ENCODE measurements at regions not wholly inside any gene's neighbourhood (a gene's known extent, or its start where the extent isn't known, plus 50 kb on each side); places are given as distances from the start of the nearest gene placed in this dataset.

- H3K27ac ChIP-seq: no peak overlapping the region
- H3K36me3 ChIP-seq: no peaks in the 10 kb centered on the region
- no peak for TF ChIP-seq CTCF (IDR thresholded peaks at IDR 0.05)
- no peak for TF ChIP-seq POLR2AphosphoS5 (IDR thresholded peaks at IDR 0.05; ENCODE audit: insufficient read depth in 1 of 2, low read depth in 1 of 2)
- no peak for TF ChIP-seq POLR2A (IDR thresholded peaks at IDR 0.05)
- H3K27me3 ChIP-seq: no peaks in the 10 kb centered on the region
- peak in 1 of 2 donors; percentile 74 for DNase-seq (ENCODE audit: extremely low spot score in 2 of 2)
- intact Hi-C loops (cut with DNase I): no loop called here
- H3K4me3 ChIP-seq: no peak overlapping the region
- no peaks in the 10 kb centered on the region for H3K4me1 ChIP-seq
- no peaks in the 10 kb centered on the region for H3K9me3 ChIP-seq
Observed at GRCh38 chr18:8458546-8459215, 150.6 kb upstream of the RAB12 start.

GRCh38 chr18:8460748-8461147 is 148.5 kb upstream of the RAB12 start:
- Histone ChIP-seq H3K9me3 (no peaks in the 10 kb centered on the region), H3K4me3 (no peak overlapping the region), H3K27ac (no peak overlapping the region), H3K4me1 (no peaks in the 10 kb centered on the region), H3K36me3 (no peaks in the 10 kb centered on the region), H3K27me3 (no peaks in the 10 kb centered on the region)
- TF ChIP-seq POLR2AphosphoS5 (IDR thresholded peaks at IDR 0.05; ENCODE audit: insufficient read depth in 1 of 2, low read depth in 1 of 2): no peak
- no peak for TF ChIP-seq POLR2A (IDR thresholded peaks at IDR 0.05)
- no peak for DNase-seq (ENCODE audit: extremely low spot score in 2 of 2)
- intact Hi-C loops (cut with DNase I): no loop called here

- no peaks in the 10 kb centered on the region for H3K27me3 ChIP-seq
- H3K4me1 ChIP-seq: no peaks in the 10 kb centered on the region
- H3K9me3 ChIP-seq: no peaks in the 10 kb centered on the region
- no peak overlapping the region for H3K27ac ChIP-seq
- no peak overlapping the region for H3K4me3 ChIP-seq
- TF ChIP-seq POLR2A (IDR thresholded peaks at IDR 0.05) (no peak), CTCF (IDR thresholded peaks at IDR 0.05) (no peak), POLR2AphosphoS5 (IDR thresholded peaks at IDR 0.05; ENCODE audit: insufficient read depth in 1 of 2, low read depth in 1 of 2) (no peak)
- intact Hi-C loops (cut with DNase I): no loop called here
- peak in 1 of 2 donors; percentile 12 for DNase-seq (ENCODE audit: extremely low spot score in 2 of 2)
- H3K36me3 ChIP-seq: no peaks in the 10 kb centered on the region
Observed at GRCh38 chr18:8461544-8461943, 147.7 kb upstream of the RAB12 start.

GRCh38 chr18:8462651-8463185 is 146.5 kb upstream of the RAB12 start:
- intact Hi-C loops (cut with DNase I): no loop called here
- Histone ChIP-seq H3K27me3 (no peaks in the 10 kb centered on the region), H3K4me1 (no peaks in the 10 kb centered on the region), H3K27ac (no peak overlapping the region), H3K4me3 (no peak overlapping the region), H3K9me3 (no peaks in the 10 kb centered on the region), H3K36me3 (no peaks in the 10 kb centered on the region)
- DNase-seq (ENCODE audit: extremely low spot score in 2 of 2): peak in 1 of 2 donors; percentile 93
- TF ChIP-seq POLR2A (IDR thresholded peaks at IDR 0.05) (no peak), CTCF (IDR thresholded peaks at IDR 0.05) (no peak), POLR2AphosphoS5 (IDR thresholded peaks at IDR 0.05; ENCODE audit: insufficient read depth in 1 of 2, low read depth in 1 of 2) (no peak)

GRCh38 chr18:8463791-8464190 is 145.4 kb upstream of the RAB12 start:
- TF ChIP-seq CTCF (IDR thresholded peaks at IDR 0.05): no peak
- no peak for TF ChIP-seq POLR2A (IDR thresholded peaks at IDR 0.05)
- TF ChIP-seq POLR2AphosphoS5 (IDR thresholded peaks at IDR 0.05; ENCODE audit: insufficient read depth in 1 of 2, low read depth in 1 of 2): no peak
- intact Hi-C loops (cut with DNase I): no loop called here
- Histone ChIP-seq H3K4me1 (peaks cover 4% of the 10 kb centered on the region), H3K36me3 (no peaks in the 10 kb centered on the region), H3K9me3 (no peaks in the 10 kb centered on the region), H3K27me3 (no peaks in the 10 kb centered on the region), H3K27ac (no peak overlapping the region), H3K4me3 (no peak overlapping the region)
- no peak for DNase-seq (ENCODE audit: extremely low spot score in 2 of 2)

All from vagina (tissue), 2 donors.